A673 (cell line): ENCODE measurements at regions not wholly inside any gene's neighbourhood (a gene's known extent, or its start where the extent isn't known, plus 50 kb on each side); places are given as distances from the start of the nearest gene placed in this dataset.

Experiments
- CTCF ChIP-seq: fragments of 300-800, 200-600 bp; sonication (generic); conservative IDR thresholded peaks from 2 replicates; pipeline ENCODE4 v1.5.1; 2017; ENCODE audit warnings: low read depth, mild to moderate bottlenecking, antibody characterized with exemption, low read length, moderate library complexity, mixed read lengths
- EZH2 ChIP-seq: fragments of 200-600 bp; sonication (generic); IDR thresholded peaks from 2 replicates; pipeline ENCODE4 v1.6.1; 2017; ENCODE audit warnings: borderline replicate concordance, low read depth, mild to moderate bottlenecking, mixed read lengths, antibody characterized with exemption, low read length; ENCODE audit not compliant: poor library complexity, severe bottlenecking

GRCh38 chr7:109986701-109987100 is 1104.2 kb upstream of the LRRN3 start:
- TF ChIP-seq CTCF, result no peak
- TF ChIP-seq EZH2, result no peak
